ENCODE measurements at regions not wholly inside any gene's neighbourhood (a gene's known extent, or its start where the extent isn't known, plus 50 kb on each side); places are given as distances from the start of the nearest gene placed in this dataset.

DNA sequence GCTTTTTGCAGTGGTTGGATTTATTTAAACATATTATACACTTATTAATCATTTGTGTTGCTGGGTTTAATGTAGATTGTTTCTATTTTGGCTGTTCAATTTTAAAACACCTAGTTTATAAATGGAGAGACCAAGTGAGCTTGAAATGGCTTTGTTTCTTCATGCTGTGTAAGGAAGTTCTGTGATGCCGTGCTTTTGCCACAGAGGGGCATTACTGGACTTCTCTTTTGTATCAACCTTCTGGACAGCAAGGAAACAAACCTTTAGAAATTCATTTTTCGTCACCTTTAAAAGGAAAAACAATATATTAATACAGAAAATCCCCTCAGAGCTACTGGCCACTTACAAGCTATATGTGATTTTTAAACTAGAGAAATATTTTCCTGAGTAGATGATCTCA is 81.9 kb downstream of the DMRTA1 start:
- peak in 1 of 2 donors; percentile 80 for ATAC-seq
- no peak for TF ChIP-seq POLR2A (IDR thresholded peaks at IDR 0.05)
- TF ChIP-seq, protein P1, sequence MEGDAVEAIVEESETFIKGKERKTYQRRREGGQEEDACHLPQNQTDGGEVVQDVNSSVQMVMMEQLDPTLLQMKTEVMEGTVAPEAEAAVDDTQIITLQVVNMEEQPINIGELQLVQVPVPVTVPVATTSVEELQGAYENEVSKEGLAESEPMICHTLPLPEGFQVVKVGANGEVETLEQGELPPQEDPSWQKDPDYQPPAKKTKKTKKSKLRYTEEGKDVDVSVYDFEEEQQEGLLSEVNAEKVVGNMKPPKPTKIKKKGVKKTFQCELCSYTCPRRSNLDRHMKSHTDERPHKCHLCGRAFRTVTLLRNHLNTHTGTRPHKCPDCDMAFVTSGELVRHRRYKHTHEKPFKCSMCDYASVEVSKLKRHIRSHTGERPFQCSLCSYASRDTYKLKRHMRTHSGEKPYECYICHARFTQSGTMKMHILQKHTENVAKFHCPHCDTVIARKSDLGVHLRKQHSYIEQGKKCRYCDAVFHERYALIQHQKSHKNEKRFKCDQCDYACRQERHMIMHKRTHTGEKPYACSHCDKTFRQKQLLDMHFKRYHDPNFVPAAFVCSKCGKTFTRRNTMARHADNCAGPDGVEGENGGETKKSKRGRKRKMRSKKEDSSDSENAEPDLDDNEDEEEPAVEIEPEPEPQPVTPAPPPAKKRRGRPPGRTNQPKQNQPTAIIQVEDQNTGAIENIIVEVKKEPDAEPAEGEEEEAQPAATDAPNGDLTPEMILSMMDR (IDR thresholded peaks at IDR 0.05 in 4 of 5, conservative IDR thresholded peaks at IDR 0.05 in 1 of 5): peak in 4 of 5 experiments; percentile 17 to 56 (median 28)
- Histone ChIP-seq H3K27ac (no peak overlapping the region), H3K9me3 (no peaks in the 10 kb centered on the region), H3K4me1 (peaks cover 0 to 14% of the 10 kb centered on the region in 2 donors), H3K4me3 (no peak overlapping the region), H3K27me3 (no peaks in the 10 kb centered on the region), H3K36me3 (no peaks in the 10 kb centered on the region)
- peak in 1 of 2 donors; percentile 13 for DNase-seq
- intact Hi-C loops (cut with DNase I; ENCODE audit: low total_unique reads) (loop anchor here (5.0 kb wide), 1 partner anchor 559 kb away; no protein-coding TSS in a partner anchor), in situ Hi-C loops (cut with MboI; ENCODE audit: low sequenced_read_pairs in 4 of 4) (loop anchor here in 1 of 4 donors (25.0 kb wide), 1 partner anchor 409 kb away; no protein-coding TSS in a partner anchor)

DNA sequence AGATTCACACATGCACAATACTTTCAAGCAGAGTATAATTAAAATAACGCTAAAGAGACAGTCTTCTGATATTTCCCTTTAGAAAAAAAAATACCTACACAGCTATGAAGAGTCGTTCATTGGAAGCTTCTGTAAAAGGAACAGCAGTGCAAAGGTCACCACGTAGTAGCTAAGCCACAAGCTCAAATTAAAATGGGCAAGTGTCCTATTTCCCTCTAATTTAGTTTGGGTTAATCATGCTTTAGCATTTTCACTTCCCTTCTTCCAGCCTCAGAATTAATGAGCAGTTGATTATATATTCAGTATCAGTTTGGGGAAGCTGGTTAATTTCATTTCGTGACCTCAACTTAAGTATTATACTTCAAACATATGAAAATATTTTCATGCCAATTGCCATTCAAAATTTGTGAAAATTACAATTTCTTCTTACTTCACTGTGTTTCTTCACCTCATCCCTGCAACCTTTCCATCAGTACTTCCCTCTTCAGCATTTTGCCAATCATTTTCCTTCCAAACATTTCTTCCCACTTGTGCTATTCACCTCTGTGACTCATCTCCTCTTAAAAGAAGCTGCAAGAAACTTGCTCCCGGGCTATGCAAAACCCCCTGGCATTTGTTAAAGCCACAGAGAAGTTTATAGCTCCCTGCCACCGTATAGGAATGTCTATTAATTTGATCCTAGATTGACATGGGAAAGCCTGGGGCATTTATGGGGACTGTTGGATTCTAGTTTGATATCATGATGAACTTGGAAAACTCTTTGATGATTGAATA is 83.0 kb downstream of the DMRTA1 start:
- H3K4me1 ChIP-seq: peaks cover 0 to 14% of the 10 kb centered on the region in 2 donors
- intact Hi-C loops (cut with DNase I; ENCODE audit: low total_unique reads): loop anchor here (5.0 kb wide), 1 partner anchor 558 kb away; no protein-coding TSS in a partner anchor
- no peak overlapping the region for H3K4me3 ChIP-seq
- no peak overlapping the region for H3K27ac ChIP-seq
- TF ChIP-seq, protein P1 (IDR thresholded peaks at IDR 0.05 in 4 of 5, conservative IDR thresholded peaks at IDR 0.05 in 1 of 5): no peak
- no peak for TF ChIP-seq POLR2A (IDR thresholded peaks at IDR 0.05)
- ATAC-seq (peak in 1 of 2 donors; percentile 33), DNase-seq (no peak)
- in situ Hi-C loops (cut with MboI; ENCODE audit: low sequenced_read_pairs in 4 of 4): loop anchor here in 1 of 4 donors (25.0 kb wide), 1 partner anchor 408 kb away; no protein-coding TSS in a partner anchor
- no peaks in the 10 kb centered on the region for H3K27me3 ChIP-seq
- H3K36me3 ChIP-seq: no peaks in the 10 kb centered on the region
- H3K9me3 ChIP-seq: no peaks in the 10 kb centered on the region

DNA sequence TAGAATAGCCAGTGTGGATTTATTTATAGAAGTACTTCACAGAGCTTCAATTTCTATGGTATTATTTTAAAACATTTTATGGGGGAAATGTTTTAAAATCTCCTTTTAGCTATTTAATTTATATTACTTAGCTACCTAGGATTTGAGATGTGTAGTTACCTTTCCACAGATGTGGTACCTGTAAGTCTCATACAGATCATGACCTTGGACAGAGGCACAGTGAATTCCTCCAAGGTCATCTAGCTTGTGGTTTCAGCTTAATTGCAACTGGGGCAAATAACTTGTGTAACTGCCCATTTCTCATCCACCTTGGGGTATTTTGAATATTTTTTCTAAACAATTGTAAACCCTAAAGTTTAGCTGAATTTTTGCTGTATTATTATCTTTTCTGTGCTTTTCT is 89.2 kb downstream of the DMRTA1 start:
- Histone ChIP-seq H3K27ac (no peak overlapping the region), H3K9me3 (no peaks in the 10 kb centered on the region), H3K36me3 (no peaks in the 10 kb centered on the region), H3K4me1 (no peaks in the 10 kb centered on the region), H3K27me3 (no peaks in the 10 kb centered on the region), H3K4me3 (no peak overlapping the region)
- TF ChIP-seq, protein P1 (IDR thresholded peaks at IDR 0.05 in 4 of 5, conservative IDR thresholded peaks at IDR 0.05 in 1 of 5): no peak
- TF ChIP-seq POLR2A (IDR thresholded peaks at IDR 0.05): no peak
- DNase-seq: no peak
- ATAC-seq: no peak
- in situ Hi-C loops (cut with MboI; ENCODE audit: low sequenced_read_pairs in 4 of 4): loop anchor here in 1 of 4 donors (25.0 kb wide), 1 partner anchor 402 kb away; no protein-coding TSS in a partner anchor
- intact Hi-C loops (cut with DNase I; ENCODE audit: low total_unique reads): no loop called here

DNA sequence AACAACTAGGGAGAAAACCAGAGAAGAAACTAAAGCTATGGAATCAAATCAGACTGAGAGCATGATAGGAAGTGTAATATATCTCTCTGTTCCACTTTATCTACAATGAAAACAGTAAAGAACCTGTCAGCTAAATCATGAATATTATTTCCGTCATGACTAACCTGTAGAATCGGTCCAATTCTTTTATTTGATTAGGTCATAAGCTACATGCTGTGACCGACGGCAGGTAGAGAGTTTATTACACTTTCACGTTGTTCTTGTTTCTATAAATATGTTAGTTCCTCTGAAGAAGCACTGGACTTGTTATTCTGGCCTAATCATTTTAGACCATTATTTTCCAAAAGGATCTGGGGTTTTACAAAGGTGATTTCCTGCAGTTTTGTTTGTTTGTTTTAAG is 91.1 kb downstream of the DMRTA1 start:
- Histone ChIP-seq H3K27me3 (no peaks in the 10 kb centered on the region), H3K9me3 (no peaks in the 10 kb centered on the region), H3K4me1 (no peaks in the 10 kb centered on the region), H3K27ac (no peak overlapping the region), H3K36me3 (no peaks in the 10 kb centered on the region), H3K4me3 (no peak overlapping the region)
- intact Hi-C loops (cut with DNase I; ENCODE audit: low total_unique reads) (no loop called here), in situ Hi-C loops (cut with MboI; ENCODE audit: low sequenced_read_pairs in 4 of 4) (loop anchor here in 1 of 4 donors (25.0 kb wide), 1 partner anchor 400 kb away; no protein-coding TSS in a partner anchor)
- ATAC-seq (no peak), DNase-seq (no peak)
- TF ChIP-seq POLR2A (IDR thresholded peaks at IDR 0.05): no peak
- TF ChIP-seq, protein P1 (IDR thresholded peaks at IDR 0.05 in 4 of 5, conservative IDR thresholded peaks at IDR 0.05 in 1 of 5): no peak

Measured in gastrocnemius medialis (tissue), 4 donors.